ENCODE measurements at regions not wholly inside any gene's neighbourhood (a gene's known extent, or its start where the extent isn't known, plus 50 kb on each side); places are given as distances from the start of the nearest gene placed in this dataset.
"Not testable (repeated sequence)": the region's sequence is repeated elsewhere in the genome, so short reads cannot be mapped to it uniquely, and the experiment has no call there.

GRCh38 chr1:145482214-145482860 is 56.9 kb upstream of the NBPF20 start:
- DNase-seq (ENCODE audit: low spot score) = not testable (repeated sequence)

DNA sequence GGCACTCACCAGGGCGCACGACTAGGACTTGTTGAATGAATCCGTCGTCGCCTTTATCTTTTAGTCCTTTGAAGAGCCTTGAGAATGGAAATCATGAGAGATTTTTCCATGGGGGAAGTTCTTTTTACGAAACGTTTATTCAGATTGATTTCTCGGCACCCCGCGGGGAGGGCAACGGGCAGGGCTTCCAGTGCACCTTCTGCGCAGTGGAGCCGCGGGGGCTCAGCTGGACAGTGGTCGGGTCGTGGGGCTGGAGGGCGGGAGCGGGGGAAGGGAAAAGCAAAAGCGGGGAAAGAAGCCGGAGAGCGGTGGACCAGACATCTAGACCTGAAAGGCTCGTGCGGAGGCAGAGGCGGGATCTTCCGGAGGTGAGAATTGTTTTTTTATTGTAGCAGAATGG is 50.6 kb upstream of the NBPF20 start:
- not testable (repeated sequence) for DNase-seq (ENCODE audit: low spot score)

DNA sequence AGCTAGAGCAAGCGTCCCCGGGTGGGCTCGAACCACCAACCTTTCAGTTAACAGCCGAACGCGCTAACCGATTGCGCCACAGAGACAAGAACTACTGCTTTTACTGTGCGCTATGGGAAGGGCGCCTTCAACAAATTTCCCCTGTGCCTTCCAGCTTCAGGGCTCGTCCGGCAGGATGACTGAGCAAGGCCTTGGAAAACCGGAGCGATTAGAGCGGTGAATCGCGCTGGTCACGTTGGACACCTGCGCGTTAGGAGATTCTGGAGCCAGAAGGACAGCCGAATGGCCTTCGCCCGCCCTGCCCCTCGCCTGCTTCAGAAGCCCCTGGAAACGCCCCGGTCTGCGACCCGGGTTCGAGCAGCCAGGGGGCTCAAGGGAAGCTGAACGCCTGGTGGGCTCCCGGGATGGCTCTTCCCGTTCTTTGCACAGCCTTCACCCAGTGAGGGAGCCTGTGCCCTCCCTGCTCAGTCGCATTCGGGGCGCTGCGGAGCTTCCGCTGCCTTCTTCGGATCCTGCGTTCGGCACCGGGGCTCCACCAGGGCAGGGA is 50.0 kb upstream of the NBPF20 start:
- DNase-seq (ENCODE audit: low spot score) = not testable (repeated sequence)

All from NAMALWA (cell line).